ENCODE measurements at regions not wholly inside any gene's neighbourhood (a gene's known extent, or its start where the extent isn't known, plus 50 kb on each side); places are given as distances from the start of the nearest gene placed in this dataset.

DNA sequence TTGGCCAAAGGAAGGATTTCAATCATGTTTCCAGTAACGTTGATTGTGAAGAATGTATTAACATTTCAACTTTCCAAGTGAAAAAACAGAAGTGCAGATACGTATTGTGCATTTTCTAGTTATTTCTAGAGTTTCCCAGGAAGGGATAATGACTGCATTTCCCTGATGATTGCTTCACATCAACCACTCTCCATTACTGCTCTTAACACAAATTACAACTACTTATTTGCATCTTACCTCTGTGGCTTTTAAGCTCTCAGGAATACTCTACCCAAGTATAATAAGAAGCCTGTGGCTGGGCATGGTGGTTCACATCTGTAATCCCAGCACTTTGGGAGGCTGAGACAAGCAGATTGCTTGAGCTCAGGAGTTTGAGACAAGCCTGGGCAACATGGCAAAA lies 582.5 kb downstream of the ZNF385D start:
- TF ChIP-seq, protein P1, sequence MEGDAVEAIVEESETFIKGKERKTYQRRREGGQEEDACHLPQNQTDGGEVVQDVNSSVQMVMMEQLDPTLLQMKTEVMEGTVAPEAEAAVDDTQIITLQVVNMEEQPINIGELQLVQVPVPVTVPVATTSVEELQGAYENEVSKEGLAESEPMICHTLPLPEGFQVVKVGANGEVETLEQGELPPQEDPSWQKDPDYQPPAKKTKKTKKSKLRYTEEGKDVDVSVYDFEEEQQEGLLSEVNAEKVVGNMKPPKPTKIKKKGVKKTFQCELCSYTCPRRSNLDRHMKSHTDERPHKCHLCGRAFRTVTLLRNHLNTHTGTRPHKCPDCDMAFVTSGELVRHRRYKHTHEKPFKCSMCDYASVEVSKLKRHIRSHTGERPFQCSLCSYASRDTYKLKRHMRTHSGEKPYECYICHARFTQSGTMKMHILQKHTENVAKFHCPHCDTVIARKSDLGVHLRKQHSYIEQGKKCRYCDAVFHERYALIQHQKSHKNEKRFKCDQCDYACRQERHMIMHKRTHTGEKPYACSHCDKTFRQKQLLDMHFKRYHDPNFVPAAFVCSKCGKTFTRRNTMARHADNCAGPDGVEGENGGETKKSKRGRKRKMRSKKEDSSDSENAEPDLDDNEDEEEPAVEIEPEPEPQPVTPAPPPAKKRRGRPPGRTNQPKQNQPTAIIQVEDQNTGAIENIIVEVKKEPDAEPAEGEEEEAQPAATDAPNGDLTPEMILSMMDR (conservative IDR thresholded peaks at IDR 0.05; ENCODE audit: low read depth, low read length), result no peak
- TF ChIP-seq EZH2 (IDR thresholded peaks at IDR 0.05; ENCODE audit: borderline replicate concordance, low read depth, low read length, poor library complexity, severe bottlenecking), result no peak

Measured in A673 (cell line).